GM19372 (cell line): ENCODE measurements at regions not wholly inside any gene's neighbourhood (a gene's known extent, or its start where the extent isn't known, plus 50 kb on each side); places are given as distances from the start of the nearest gene placed in this dataset.

Experiments used
- ATAC-seq: cut with Tn5 transposase; IDR thresholded peaks from one replicate; pipeline ENCODE4 v1.9.1; 2021; ENCODE audit warnings: mild to moderate bottlenecking, low read depth, moderate library complexity; ENCODE audit not compliant: unreplicated experiment

DNA sequence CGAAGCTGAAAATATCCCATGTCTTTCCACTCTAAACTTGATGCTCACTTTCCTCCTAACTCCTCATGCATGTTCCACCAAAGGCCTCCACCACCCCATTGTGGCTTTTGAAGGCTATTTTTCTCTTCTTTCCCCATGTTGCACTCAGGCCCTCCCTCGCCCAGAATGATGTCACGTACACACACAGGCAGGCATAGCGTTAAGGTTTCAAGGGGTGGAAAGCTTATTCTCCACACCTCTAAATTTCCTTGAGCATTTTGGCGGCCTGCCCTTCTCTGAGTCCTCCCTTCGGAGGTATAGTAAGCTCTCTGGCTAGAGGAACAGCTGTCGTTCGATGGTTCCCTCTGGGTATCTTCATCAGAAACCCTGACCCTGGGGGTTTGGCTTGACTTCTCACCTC is 673.5 kb downstream of the ACTL7B start:
- ATAC-seq: no peak

DNA sequence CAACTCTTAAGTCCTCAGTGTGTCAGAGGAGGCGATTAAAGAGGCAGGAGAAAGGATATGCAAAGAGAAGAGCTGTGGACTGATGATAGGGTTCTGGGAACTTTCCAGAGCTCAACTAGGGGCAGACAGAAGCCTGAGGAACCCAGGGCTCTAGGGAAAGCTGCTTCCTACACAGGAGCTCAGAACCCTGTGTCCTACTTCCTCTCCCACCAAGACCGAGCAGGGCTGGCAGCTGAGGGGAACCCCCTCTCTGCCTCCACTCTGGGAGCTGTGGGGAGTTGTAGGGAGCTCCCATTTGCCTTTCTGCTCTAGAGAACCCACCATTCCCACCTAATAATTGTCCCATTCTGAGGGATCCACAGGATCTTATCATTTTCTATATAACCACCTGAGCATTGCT is 674.3 kb downstream of the ACTL7B start:
- ATAC-seq: no peak

DNA sequence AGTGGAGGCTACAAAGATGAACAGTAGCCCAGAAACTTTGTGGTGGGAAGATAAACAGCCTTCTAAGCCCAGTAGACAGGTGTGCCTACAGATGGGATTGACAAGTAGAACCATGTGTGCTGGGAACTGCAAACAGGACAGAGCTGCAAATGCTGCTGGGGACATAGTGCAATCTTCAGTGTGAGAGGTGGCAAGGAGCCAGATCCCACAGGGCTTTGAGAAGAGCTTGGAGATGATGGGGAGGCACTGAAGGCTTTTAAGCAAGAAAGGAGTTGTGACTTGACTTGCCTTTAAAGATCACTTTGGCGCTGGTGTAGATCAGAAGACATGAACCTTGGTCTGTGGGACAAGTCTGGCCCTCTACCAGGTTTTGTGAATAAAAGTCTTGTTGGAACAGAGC is 675.2 kb downstream of the ACTL7B start:
- ATAC-seq: no peak

GRCh38 chr9:108178318-108178717 is 677.5 kb downstream of the ACTL7B start:
- ATAC-seq: no peak

DNA sequence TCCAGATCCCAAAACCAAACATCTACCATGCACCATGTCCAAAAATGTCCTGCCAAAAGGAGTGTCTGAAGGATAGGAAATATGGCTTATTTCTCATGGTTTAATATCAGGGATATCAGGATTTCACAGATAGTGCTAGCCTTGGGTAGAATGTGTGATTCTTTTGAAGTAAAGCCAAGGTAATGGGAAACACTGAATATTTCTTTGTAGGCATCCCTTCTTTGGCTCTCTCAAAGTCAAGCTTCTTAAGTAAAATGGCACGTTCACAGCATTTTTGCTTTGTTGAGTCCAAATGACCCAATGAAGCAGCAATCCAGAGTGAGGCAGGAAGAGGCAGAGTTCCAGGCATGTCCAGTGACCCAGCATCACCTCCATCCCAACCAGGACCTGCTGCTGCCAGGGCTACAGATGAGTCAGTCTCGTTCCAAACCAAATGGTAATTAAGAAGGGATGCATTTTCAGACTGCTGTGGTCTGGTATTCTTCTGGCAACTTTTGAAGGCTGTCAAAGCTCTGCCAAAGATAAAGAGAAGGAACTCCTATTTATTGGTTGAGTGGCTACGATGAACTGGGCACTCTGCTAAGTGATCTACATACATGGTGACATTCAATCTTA is 678.8 kb upstream of the KLF4 start:
- ATAC-seq: no peak

GRCh38 chr9:108167136-108167900 is 677.7 kb upstream of the KLF4 start:
- ATAC-seq: no peak

DNA sequence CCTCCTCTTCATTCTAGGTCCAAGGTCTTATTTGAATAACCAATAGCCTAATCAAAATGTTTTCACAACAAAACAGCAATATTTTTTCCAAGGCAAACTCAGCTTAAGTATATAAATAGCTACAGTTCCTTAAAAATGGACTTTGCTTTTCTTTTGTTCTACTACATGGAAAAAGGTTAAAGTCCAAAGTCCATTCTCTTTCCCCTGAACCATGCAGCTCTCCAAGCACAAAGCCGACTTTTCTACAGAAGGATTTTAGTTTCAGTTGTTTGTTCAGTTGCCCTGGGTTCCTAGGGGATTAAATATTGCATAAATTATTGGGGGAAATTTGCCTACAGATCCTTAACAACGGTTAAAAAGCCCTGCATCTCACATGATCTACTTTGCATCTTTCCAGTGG is 677.0 kb upstream of the KLF4 start:
- no peak for ATAC-seq

DNA sequence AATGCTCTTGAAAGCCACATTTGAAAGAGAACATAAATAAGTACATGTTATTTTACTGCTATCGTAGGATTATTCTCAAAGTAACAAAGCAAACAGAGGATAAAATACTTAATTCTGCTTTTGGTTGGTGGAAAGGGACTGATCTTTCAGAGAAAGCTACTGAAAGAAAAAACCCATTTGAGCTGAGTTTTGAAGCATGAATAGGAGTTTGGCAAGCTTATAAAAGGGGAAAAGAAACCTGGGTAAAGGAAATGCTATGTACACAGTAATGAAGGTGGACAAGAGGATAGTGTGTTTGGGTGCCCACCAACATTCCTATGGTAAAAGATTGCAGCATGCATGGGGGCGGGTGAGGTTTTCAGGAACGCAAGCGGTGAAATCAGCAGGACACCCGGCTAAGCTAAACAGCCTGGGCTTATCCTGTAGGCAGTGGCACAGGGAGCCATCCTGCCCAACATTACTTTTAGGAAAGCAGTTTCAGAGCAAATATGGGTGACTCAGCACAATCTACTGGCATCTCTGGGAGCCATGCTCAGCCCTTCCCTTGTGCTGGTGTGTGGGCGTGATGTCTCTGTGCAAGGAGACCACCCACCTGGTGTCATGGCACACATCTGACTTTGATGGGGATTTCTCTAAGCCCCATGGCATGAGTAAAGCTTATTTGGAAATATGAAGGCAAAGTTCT is 673.9 kb upstream of the KLF4 start:
- ATAC-seq: no peak

DNA sequence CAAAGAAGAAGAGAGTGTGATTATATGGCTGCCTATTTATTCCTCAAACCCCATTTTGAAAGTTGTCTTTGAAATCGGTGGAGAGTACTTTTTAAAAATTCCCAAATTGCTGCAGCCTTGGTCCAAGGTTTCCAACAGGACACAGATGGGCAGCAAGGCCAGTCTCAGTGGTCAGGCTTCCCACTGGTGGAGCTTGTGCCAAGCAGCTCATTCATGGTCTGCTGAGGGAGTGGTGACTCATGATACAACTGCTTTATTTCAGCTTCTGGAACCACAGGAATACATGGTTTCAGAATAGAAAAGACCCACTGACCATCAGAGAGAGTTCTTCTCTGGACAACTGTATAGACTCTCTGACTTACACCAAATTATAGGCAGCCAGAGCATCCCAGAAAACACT is 673.1 kb upstream of the KLF4 start:
- no peak for ATAC-seq

GRCh38 chr9:108161503-108161902 is 671.9 kb upstream of the KLF4 start:
- no peak for ATAC-seq

- no peak for ATAC-seq
These were observed 671.3 kb upstream of the KLF4 start for GRCh38 chr9:108160706-108161355.

DNA sequence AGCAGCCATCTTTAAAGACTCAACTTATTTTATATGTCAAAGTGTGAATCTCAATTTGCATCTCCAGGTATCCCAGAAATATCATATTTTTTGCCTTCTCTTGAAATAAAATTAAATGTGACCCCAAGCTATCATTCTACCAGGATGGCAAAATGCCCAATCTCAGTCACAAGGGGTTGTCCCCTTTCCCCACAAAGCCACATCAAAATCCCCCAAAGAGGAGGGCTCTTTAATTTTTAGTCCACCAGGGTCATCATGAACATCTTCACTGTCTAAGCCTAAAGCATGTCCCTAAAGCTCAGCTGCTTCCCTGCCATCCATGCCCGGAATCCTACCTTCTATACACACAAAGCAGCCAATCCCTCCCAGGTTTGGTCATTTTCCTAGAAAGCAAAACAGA is 670.5 kb upstream of the KLF4 start:
- ATAC-seq: no peak

- no peak for ATAC-seq
These were observed 668.8 kb upstream of the KLF4 start for GRCh38 chr9:108158236-108158995.

GRCh38 chr9:108156270-108156998 is 666.9 kb upstream of the KLF4 start:
- no peak for ATAC-seq

DNA sequence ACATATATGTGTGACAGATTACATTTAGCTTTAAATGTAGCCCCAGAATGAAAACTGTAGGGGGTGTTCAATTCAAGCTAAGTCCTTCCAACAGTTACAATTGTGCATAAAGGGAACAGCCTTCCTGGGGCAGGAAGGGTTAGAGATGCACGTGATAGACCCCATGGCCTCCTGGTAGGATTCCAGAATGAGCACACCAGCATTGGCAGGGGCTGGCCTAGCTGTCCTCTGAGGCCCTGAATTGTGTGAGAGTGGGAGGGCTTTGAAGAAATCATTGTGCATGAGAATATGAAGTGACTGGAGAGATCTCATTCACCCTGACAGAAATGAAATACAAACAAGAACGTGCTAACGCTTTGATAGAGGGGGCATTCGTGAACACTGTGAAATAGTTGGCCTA is 663.8 kb upstream of the KLF4 start:
- ATAC-seq: no peak

- ATAC-seq: no peak
These were observed 661.4 kb upstream of the KLF4 start for GRCh38 chr9:108150736-108151586.

DNA sequence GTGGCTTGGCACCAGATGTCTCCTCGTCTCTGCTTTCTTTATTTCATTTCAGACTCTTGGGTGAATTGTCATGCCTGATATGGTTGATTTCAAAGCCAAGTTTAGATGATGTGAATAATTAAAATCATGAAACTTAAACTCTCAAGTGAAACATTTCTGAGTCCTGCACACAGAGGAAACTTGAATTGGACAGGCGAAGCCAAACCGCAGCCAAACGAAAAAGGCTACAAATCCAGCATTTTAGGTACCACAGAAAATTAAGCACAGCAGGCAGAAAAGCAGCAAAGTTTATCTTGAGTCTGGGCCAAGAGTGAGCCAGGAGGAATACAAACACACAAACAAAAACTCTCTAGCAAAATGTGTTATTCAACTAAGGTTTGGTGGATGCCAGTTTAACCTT is 659.8 kb upstream of the KLF4 start:
- ATAC-seq: no peak

- no peak for ATAC-seq
These were observed 653.1 kb upstream of the KLF4 start for GRCh38 chr9:108142504-108143201.

DNA sequence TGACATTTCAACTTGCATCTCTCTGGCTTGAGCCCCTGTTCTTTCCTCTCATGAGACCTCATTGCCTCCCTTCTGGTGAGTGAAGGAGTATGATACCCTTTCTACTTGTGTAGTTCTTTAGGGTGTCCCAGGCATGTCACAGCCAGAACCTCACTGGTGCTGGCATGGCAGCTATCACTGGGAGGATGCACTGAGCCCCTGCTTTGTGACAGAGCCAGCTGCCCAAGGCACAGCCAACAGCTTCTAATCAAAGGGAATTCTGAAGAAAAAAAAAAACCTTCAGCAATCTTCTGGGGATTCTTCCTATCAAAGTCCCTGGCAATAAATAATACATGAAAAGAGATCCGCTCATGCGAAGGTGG is 652.6 kb upstream of the KLF4 start:
- no peak for ATAC-seq
